ENCODE measurements at regions not wholly inside any gene's neighbourhood (a gene's known extent, or its start where the extent isn't known, plus 50 kb on each side); places are given as distances from the start of the nearest gene placed in this dataset.
A peak's percentile ranks its signal among the peaks of the same experiment; 100 is the strongest.

DNA sequence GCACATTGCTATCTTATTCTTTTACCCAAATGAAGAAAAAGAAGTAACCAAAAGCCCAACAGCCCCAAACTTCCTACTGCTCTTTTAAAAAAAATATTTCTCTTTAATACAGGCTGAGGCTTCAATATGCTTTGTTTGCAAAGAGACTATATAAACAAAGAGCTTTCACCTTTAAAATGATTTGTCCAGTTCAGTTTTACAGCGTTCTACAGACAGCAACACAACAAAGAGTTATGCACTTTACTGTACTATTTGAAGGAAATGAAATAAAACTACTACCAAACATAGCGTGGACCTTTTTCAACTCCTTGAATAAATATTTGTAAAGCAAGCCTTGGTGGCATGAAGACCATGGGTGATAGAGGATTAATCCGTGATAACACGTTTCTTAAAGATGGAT lies 151.2 kb downstream of the FGF9 start (continued):
- TF ChIP-seq, protein P1, sequence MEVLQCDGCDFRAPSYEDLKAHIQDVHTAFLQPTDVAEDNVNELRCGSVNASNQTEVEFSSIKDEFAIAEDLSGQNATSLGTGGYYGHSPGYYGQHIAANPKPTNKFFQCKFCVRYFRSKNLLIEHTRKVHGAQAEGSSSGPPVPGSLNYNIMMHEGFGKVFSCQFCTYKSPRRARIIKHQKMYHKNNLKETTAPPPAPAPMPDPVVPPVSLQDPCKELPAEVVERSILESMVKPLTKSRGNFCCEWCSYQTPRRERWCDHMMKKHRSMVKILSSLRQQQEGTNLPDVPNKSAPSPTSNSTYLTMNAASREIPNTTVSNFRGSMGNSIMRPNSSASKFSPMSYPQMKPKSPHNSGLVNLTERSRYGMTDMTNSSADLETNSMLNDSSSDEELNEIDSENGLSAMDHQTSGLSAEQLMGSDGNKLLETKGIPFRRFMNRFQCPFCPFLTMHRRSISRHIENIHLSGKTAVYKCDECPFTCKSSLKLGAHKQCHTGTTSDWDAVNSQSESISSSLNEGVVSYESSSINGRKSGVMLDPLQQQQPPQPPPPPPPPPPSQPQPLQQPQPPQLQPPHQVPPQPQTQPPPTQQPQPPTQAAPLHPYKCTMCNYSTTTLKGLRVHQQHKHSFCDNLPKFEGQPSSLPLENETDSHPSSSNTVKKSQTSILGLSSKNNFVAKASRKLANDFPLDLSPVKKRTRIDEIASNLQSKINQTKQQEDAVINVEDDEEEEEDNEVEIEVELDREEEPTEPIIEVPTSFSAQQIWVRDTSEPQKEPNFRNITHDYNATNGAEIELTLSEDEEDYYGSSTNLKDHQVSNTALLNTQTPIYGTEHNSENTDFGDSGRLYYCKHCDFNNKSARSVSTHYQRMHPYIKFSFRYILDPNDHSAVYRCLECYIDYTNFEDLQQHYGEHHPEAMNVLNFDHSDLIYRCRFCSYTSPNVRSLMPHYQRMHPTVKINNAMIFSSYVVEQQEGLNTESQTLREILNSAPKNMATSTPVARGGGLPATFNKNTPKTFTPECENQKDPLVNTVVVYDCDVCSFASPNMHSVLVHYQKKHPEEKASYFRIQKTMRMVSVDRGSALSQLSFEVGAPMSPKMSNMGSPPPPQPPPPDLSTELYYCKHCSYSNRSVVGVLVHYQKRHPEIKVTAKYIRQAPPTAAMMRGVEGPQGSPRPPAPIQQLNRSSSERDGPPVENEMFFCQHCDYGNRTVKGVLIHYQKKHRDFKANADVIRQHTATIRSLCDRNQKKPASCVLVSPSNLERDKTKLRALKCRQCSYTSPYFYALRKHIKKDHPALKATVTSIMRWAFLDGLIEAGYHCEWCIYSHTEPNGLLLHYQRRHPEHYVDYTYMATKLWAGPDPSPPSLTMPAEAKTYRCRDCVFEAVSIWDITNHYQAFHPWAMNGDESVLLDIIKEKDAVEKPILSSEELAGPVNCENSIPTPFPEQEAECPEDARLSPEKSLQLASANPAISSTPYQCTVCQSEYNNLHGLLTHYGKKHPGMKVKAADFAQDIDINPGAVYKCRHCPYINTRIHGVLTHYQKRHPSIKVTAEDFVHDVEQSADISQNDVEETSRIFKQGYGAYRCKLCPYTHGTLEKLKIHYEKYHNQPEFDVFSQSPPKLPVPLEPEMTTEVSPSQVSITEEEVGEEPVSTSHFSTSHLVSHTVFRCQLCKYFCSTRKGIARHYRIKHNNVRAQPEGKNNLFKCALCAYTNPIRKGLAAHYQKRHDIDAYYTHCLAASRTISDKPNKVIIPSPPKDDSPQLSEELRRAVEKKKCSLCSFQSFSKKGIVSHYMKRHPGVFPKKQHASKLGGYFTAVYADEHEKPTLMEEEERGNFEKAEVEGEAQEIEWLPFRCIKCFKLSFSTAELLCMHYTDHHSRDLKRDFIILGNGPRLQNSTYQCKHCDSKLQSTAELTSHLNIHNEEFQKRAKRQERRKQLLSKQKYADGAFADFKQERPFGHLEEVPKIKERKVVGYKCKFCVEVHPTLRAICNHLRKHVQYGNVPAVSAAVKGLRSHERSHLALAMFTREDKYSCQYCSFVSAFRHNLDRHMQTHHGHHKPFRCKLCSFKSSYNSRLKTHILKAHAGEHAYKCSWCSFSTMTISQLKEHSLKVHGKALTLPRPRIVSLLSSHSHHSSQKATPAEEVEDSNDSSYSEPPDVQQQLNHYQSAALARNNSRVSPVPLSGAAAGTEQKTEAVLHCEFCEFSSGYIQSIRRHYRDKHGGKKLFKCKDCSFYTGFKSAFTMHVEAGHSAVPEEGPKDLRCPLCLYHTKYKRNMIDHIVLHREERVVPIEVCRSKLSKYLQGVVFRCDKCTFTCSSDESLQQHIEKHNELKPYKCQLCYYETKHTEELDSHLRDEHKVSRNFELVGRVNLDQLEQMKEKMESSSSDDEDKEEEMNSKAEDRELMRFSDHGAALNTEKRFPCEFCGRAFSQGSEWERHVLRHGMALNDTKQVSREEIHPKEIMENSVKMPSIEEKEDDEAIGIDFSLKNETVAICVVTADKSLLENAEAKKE (CRISPR knock-in tag; IDR thresholded peaks at IDR 0.05), result no peak
- no peak for TF ChIP-seq CREB1 (CRISPR knock-in tag; IDR thresholded peaks at IDR 0.05; ENCODE audit: low read depth)

DNA sequence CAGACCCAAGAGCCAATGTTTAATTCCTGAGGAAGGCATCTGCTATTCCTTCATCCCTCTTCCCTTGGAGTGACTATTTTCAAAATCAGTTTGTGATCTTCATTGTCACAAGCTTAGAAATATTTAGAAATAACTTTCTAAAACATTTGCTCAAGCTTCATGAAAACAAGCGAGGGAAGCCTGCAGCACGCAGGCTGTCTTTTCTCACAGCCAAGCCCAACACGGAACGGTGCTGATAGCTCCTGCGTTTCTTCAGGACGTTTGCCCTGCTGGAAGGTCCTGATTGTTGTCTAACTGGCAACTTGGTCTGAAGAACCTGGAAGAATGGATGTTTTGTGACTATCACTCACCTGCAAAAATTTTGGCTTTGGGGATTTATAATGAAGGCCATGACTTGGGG lies 152.5 kb downstream of the FGF9 start:
- DNase-seq (ENCODE audit: low spot score), result no peak
- Histone ChIP-seq H3K4me1 (ENCODE audit: insufficient read depth) (0 out of 2 replicates have a peak, but pooled peaks cover 3% of the 10 kb centered on the region), H3K4me3 (no peak overlapping the region), H3K79me2 (replicated peaks; ENCODE audit: insufficient read depth) (no peaks in the 10 kb centered on the region), H3F3A (replicated peaks; ENCODE audit: low read depth) (no peaks in the 10 kb centered on the region), H2AFZ (0 out of 2 replicates have a peak overlapping the region, but pooled peaks have one; percentile 16), H3K27me3 (ENCODE audit: insufficient read depth) (no peaks in the 10 kb centered on the region), H3K27ac (ENCODE audit: low read depth) (no peak overlapping the region), H3K9me2 (ENCODE audit: insufficient read depth) (no peaks in the 10 kb centered on the region), H4K20me1 (replicated peaks; ENCODE audit: insufficient read depth) (no peaks in the 10 kb centered on the region), H3K4me2 (no peak overlapping the region), H3K36me3 (ENCODE audit: insufficient read depth) (no peaks in the 10 kb centered on the region)
- Mint-ChIP-seq H3K9me3 (peaks cover 5% of the 10 kb centered on the region), H3K27ac (no peak overlapping the region), H3K36me3 (ENCODE audit: low read depth) (no peaks in the 10 kb centered on the region), H3K4me3 (no peak overlapping the region), H3K4me1 (peaks cover 6% of the 10 kb centered on the region), H3K27me3 (ENCODE audit: insufficient read depth, low read depth, poor library complexity) (peaks cover 4% of the 10 kb centered on the region)
- no peak for ATAC-seq
- TF ChIP-seq, protein P1 (CRISPR knock-in tag; IDR thresholded peaks at IDR 0.05), result no peak
- TF ChIP-seq ZNF331 (CRISPR knock-in tag; IDR thresholded peaks at IDR 0.05; ENCODE audit: low read depth) (no peak), CTCF (conservative IDR thresholded peaks at IDR 0.05; ENCODE audit: low read depth in 2 of 2) (no peak), STAT1 (IDR thresholded peaks at IDR 0.05; ENCODE audit: unreplicated experiment) (no peak)
- TF ChIP-seq, protein P2, sequence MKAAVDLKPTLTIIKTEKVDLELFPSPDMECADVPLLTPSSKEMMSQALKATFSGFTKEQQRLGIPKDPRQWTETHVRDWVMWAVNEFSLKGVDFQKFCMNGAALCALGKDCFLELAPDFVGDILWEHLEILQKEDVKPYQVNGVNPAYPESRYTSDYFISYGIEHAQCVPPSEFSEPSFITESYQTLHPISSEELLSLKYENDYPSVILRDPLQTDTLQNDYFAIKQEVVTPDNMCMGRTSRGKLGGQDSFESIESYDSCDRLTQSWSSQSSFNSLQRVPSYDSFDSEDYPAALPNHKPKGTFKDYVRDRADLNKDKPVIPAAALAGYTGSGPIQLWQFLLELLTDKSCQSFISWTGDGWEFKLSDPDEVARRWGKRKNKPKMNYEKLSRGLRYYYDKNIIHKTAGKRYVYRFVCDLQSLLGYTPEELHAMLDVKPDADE (IDR thresholded peaks at IDR 0.05), result no peak

Measured in GM23338 (cell line).